Liver (tissue), 8 donors: ENCODE measurements at regions not wholly inside any gene's neighbourhood (a gene's known extent, or its start where the extent isn't known, plus 50 kb on each side); places are given as distances from the start of the nearest gene placed in this dataset.

ENCODE experiments used
- DNase-seq: peaks from one replicate; pipeline ENCODE4 v3.0.0-alpha.2; 2017; ENCODE audit warnings: low spot score
- H3K27ac ChIP-seq, 2 donors: one replicate each; pipeline ENCODE4 v1.7.0; 2013; ENCODE audit warnings: inconsistent platforms in 2 of 2, low read length in 2 of 2, control low read depth in 1 of 2, low read depth in 1 of 2, mild to moderate bottlenecking in 1 of 2
- H3K27me3 ChIP-seq, 4 donors: one replicate each; pipeline versions ENCODE4 v1.6.1 to v1.7.0; 2013; ENCODE audit warnings: low read length in 3 of 4, inconsistent platforms in 1 of 4, mild to moderate bottlenecking in 1 of 4, moderate library complexity in 1 of 4; ENCODE audit not compliant: control insufficient read depth in 4 of 4, insufficient read depth in 4 of 4
- H3K36me3 ChIP-seq, 4 donors: one replicate each; pipeline versions ENCODE4 v1.6.1 to v1.7.0; 2013; ENCODE audit warnings: low read length in 3 of 4, mild to moderate bottlenecking in 3 of 4, low read depth in 1 of 4, moderate library complexity in 1 of 4; ENCODE audit not compliant: control insufficient read depth in 4 of 4, insufficient read depth in 3 of 4
- H3K4me1 ChIP-seq, 4 donors: one replicate each; pipeline versions ENCODE4 v1.6.1 to v1.7.0; 2013; ENCODE audit warnings: low read length in 3 of 4, mild to moderate bottlenecking in 3 of 4, moderate library complexity in 1 of 4; ENCODE audit not compliant: control insufficient read depth in 4 of 4, insufficient read depth in 4 of 4
- H3K4me3 ChIP-seq, 3 donors: one replicate each; pipeline versions ENCODE4 v1.6.1 to v1.7.0; 2013; ENCODE audit warnings: low read length in 3 of 3, control low read depth in 1 of 3, low read depth in 1 of 3, mild to moderate bottlenecking in 1 of 3
- H3K9ac ChIP-seq, 2 donors: one replicate each; pipeline ENCODE4 v1.7.0; 2013; ENCODE audit warnings: low read length in 2 of 2, mild to moderate bottlenecking in 2 of 2, moderate library complexity in 2 of 2, control low read depth in 1 of 2, low read depth in 1 of 2
- H3K9me3 ChIP-seq, 4 donors: one replicate each; pipeline versions ENCODE4 v1.6.1 to v1.7.0; 2013; ENCODE audit warnings: low read length in 3 of 4; ENCODE audit not compliant: control insufficient read depth in 4 of 4
- EGR1 ChIP-seq, 2 donors: IDR thresholded peaks; 2 replicates each; pipeline ENCODE4 v1.6.1; 2016 to 2018; ENCODE audit warnings: antibody characterized with exemption in 2 of 2, low read depth in 2 of 2
- FOXA1 ChIP-seq: IDR thresholded peaks from 2 replicates; pipeline ENCODE4 v1.6.1; 2016; ENCODE audit warnings: antibody characterized with exemption
- FOXA2 ChIP-seq: IDR thresholded peaks from 2 replicates; pipeline ENCODE4 v1.6.1; 2016; ENCODE audit warnings: antibody characterized with exemption
- GABPA ChIP-seq, 2 donors: IDR thresholded peaks in 1 of 2; conservative IDR thresholded peaks in 1 of 2; 2 replicates each; pipeline ENCODE4 v1.6.1; 2016; ENCODE audit warnings: antibody characterized with exemption in 2 of 2, mild to moderate bottlenecking in 1 of 2, moderate library complexity in 1 of 2
- HNF4A ChIP-seq, 2 donors: conservative IDR thresholded peaks; 2 replicates each; pipeline ENCODE4 v1.6.1; 2016; ENCODE audit warnings: antibody characterized with exemption in 2 of 2, mild to moderate bottlenecking in 2 of 2
- HNF4G ChIP-seq: IDR thresholded peaks from 2 replicates; pipeline ENCODE4 v1.6.1; 2016; ENCODE audit warnings: antibody characterized with exemption
- JUND ChIP-seq, 2 donors: IDR thresholded peaks; 2 replicates each; pipeline ENCODE4 v1.6.1; 2016; ENCODE audit warnings: antibody characterized with exemption in 2 of 2
- NR2F2 ChIP-seq: IDR thresholded peaks from 2 replicates; pipeline ENCODE4 v1.6.1; 2016; ENCODE audit warnings: antibody characterized with exemption
- RAD21 ChIP-seq, 2 donors: IDR thresholded peaks; 2 replicates each; pipeline ENCODE4 v1.6.1; 2016; ENCODE audit warnings: antibody characterized with exemption in 2 of 2, mild to moderate bottlenecking in 2 of 2
- RXRA ChIP-seq, 2 donors: IDR thresholded peaks; 2 replicates each; pipeline ENCODE4 v1.6.1; 2017 to 2018; ENCODE audit warnings: antibody characterized with exemption in 2 of 2, mild to moderate bottlenecking in 1 of 2
- SP1 ChIP-seq: IDR thresholded peaks from 2 replicates; pipeline ENCODE4 v1.6.1; 2018; ENCODE audit warnings: antibody characterized with exemption, mild to moderate bottlenecking
- TAF1 ChIP-seq: conservative IDR thresholded peaks from 2 replicates; pipeline ENCODE4 v1.6.1; 2016; ENCODE audit warnings: antibody characterized with exemption, mild to moderate bottlenecking
- YY1 ChIP-seq: IDR thresholded peaks from 2 replicates; pipeline ENCODE4 v1.6.1; 2016; ENCODE audit warnings: antibody characterized with exemption, mild to moderate bottlenecking
- WGBS: extraction: QIAGEN DNeasy Blood & Tissue Kit; methylation state at CpG from one replicate; pipeline ENCODE4 v1.1.7; 2013; 5-methylcytosine and 5-hydroxymethylcytosine counted together
- TF ChIP-seq, protein P1 (sequence below): fragments of 150-350 bp; IDR thresholded peaks from 2 replicates; pipeline ENCODE4 v1.5.1; 2017; ENCODE audit warnings: improper control_type of control experiment, low read depth, low read length; ENCODE audit not compliant: missing input control
- TF ChIP-seq, protein P2 (sequence below): IDR thresholded peaks from 2 replicates; pipeline ENCODE4 v1.6.1; 2016; ENCODE audit warnings: antibody characterized with exemption
- TF ChIP-seq, protein P3 (sequence below): IDR thresholded peaks from 2 replicates; pipeline ENCODE4 v1.6.1; 2016; ENCODE audit warnings: antibody characterized with exemption
- TF ChIP-seq, protein P4 (sequence below): IDR thresholded peaks from 2 replicates; pipeline ENCODE4 v1.6.1; 2016; ENCODE audit warnings: antibody characterized with exemption
- TF ChIP-seq, protein P5 (sequence below): IDR thresholded peaks from 2 replicates; pipeline ENCODE4 v1.6.1; 2016; ENCODE audit warnings: antibody characterized with exemption, mild to moderate bottlenecking
- donor health status: healthy.
- donor health status: healthy.
- donor health status: healthy.
- donor health status: healthy.
- donor health status: healthy.

DNA sequence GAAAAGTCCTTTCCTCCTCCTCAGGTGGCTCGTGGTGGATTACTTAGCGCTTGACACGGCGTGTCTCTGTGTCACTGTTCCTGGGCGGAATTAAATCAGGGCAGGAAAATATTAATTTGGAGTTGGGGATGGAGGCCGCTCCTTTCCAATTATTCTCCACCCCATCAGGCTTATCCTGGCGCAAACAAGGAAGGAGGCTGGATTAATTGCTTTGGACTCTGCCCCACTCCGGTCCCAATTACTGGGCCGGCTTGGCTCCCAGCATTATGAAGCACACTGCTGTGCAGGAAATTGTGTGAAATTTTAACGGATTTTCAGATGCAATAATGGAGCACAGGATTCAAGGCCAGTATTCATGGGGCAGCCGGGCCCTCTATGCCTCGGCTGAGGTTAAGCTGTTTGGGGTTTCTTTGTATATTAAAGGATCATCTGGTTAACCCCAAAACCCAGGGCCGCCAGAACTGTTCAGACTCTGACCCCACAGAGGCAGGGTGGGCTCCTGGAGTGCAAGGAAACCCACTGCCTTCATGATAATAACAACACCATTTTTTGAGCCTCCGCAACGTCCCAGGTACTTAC lies 87.8 kb downstream of the MRM1 start:
- Histone ChIP-seq H3K4me3 (no peak overlapping the region), H3K27me3 (no peaks in the 10 kb centered on the region), H3K27ac (no peak overlapping the region), H3K36me3 (no peaks in the 10 kb centered on the region), H3K9me3 (no peaks in the 10 kb centered on the region), H3K9ac (no peak overlapping the region), H3K4me1 (no peaks in the 10 kb centered on the region)
- 82% methylated on average over 15 of the region's 15 CpGs for WGBS
- TF ChIP-seq, protein P1, sequence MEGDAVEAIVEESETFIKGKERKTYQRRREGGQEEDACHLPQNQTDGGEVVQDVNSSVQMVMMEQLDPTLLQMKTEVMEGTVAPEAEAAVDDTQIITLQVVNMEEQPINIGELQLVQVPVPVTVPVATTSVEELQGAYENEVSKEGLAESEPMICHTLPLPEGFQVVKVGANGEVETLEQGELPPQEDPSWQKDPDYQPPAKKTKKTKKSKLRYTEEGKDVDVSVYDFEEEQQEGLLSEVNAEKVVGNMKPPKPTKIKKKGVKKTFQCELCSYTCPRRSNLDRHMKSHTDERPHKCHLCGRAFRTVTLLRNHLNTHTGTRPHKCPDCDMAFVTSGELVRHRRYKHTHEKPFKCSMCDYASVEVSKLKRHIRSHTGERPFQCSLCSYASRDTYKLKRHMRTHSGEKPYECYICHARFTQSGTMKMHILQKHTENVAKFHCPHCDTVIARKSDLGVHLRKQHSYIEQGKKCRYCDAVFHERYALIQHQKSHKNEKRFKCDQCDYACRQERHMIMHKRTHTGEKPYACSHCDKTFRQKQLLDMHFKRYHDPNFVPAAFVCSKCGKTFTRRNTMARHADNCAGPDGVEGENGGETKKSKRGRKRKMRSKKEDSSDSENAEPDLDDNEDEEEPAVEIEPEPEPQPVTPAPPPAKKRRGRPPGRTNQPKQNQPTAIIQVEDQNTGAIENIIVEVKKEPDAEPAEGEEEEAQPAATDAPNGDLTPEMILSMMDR = no peak
- TF ChIP-seq YY1 = no peak
- TF ChIP-seq, protein P2, sequence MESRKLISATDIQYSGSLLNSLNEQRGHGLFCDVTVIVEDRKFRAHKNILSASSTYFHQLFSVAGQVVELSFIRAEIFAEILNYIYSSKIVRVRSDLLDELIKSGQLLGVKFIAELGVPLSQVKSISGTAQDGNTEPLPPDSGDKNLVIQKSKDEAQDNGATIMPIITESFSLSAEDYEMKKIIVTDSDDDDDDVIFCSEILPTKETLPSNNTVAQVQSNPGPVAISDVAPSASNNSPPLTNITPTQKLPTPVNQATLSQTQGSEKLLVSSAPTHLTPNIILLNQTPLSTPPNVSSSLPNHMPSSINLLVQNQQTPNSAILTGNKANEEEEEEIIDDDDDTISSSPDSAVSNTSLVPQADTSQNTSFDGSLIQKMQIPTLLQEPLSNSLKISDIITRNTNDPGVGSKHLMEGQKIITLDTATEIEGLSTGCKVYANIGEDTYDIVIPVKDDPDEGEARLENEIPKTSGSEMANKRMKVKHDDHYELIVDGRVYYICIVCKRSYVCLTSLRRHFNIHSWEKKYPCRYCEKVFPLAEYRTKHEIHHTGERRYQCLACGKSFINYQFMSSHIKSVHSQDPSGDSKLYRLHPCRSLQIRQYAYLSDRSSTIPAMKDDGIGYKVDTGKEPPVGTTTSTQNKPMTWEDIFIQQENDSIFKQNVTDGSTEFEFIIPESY = no peak
- TF ChIP-seq GABPA (IDR thresholded peaks at IDR 0.05 in 1 of 2, conservative IDR thresholded peaks at IDR 0.05 in 1 of 2) = no peak
- no peak for TF ChIP-seq HNF4A (conservative IDR thresholded peaks at IDR 0.05)
- TF ChIP-seq, protein P3, sequence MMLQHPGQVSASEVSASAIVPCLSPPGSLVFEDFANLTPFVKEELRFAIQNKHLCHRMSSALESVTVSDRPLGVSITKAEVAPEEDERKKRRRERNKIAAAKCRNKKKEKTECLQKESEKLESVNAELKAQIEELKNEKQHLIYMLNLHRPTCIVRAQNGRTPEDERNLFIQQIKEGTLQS = no peak
- TF ChIP-seq RXRA (IDR thresholded peaks at IDR 0.05) = no peak
- no peak for TF ChIP-seq TAF1
- no peak for TF ChIP-seq EGR1 (IDR thresholded peaks at IDR 0.05; ENCODE audit: low read depth in 2 of 2)
- no peak for TF ChIP-seq SP1
- TF ChIP-seq NR2F2 = no peak
- TF ChIP-seq, protein P4, sequence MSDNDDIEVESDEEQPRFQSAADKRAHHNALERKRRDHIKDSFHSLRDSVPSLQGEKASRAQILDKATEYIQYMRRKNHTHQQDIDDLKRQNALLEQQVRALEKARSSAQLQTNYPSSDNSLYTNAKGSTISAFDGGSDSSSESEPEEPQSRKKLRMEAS = no peak
- no peak for TF ChIP-seq FOXA1
- no peak for TF ChIP-seq JUND (IDR thresholded peaks at IDR 0.05)
- no peak for TF ChIP-seq RAD21 (IDR thresholded peaks at IDR 0.05)
- TF ChIP-seq HNF4G = no peak
- no peak for TF ChIP-seq FOXA2
- TF ChIP-seq, protein P5, sequence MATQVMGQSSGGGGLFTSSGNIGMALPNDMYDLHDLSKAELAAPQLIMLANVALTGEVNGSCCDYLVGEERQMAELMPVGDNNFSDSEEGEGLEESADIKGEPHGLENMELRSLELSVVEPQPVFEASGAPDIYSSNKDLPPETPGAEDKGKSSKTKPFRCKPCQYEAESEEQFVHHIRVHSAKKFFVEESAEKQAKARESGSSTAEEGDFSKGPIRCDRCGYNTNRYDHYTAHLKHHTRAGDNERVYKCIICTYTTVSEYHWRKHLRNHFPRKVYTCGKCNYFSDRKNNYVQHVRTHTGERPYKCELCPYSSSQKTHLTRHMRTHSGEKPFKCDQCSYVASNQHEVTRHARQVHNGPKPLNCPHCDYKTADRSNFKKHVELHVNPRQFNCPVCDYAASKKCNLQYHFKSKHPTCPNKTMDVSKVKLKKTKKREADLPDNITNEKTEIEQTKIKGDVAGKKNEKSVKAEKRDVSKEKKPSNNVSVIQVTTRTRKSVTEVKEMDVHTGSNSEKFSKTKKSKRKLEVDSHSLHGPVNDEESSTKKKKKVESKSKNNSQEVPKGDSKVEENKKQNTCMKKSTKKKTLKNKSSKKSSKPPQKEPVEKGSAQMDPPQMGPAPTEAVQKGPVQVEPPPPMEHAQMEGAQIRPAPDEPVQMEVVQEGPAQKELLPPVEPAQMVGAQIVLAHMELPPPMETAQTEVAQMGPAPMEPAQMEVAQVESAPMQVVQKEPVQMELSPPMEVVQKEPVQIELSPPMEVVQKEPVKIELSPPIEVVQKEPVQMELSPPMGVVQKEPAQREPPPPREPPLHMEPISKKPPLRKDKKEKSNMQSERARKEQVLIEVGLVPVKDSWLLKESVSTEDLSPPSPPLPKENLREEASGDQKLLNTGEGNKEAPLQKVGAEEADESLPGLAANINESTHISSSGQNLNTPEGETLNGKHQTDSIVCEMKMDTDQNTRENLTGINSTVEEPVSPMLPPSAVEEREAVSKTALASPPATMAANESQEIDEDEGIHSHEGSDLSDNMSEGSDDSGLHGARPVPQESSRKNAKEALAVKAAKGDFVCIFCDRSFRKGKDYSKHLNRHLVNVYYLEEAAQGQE = no peak
- DNase-seq = no peak
